Keratinocyte (primary cell): ENCODE measurements at regions not wholly inside any gene's neighbourhood (a gene's known extent, or its start where the extent isn't known, plus 50 kb on each side); places are given as distances from the start of the nearest gene placed in this dataset.

Experiments used
- DNase-seq: peaks from one replicate; pipeline ENCODE4 v3.0.0-alpha.2; 2011; ENCODE audit warnings: low read depth, missing footprints, low spot score
- FAIRE-seq: peaks from 2 replicates; lab custom pipeline; 2011; peaks lifted over from hg19 to GRCh38; lab: Jason Lieb, UNC
- H2AFZ ChIP-seq: 2 replicates; pipeline ENCODE4 v1.6.0; 2012; ENCODE audit warnings: low read length, control low read depth, inconsistent platforms; ENCODE audit not compliant: control insufficient read depth
- H3K27ac ChIP-seq: 2 replicates; pipeline ENCODE4 v1.5.1; 2011; ENCODE audit warnings: low read length; ENCODE audit not compliant: control insufficient read depth, insufficient read depth
- H3K27me3 ChIP-seq: 3 replicates; pipeline ENCODE4 v1.6.0; 2011; ENCODE audit warnings: low read length; ENCODE audit not compliant: control insufficient read depth, insufficient read depth; ENCODE audit errors: extremely low read depth
- H3K36me3 ChIP-seq, 2 experiments: 2 replicates in 1 of 2; 3 replicates in 1 of 2; pipeline ENCODE4 v1.5.1; 2011; ENCODE audit warnings: low read length in 2 of 2, mild to moderate bottlenecking in 1 of 2; ENCODE audit not compliant: control insufficient read depth in 2 of 2, insufficient read depth in 2 of 2; ENCODE audit errors: extremely low read depth in 1 of 2
- H3K4me1 ChIP-seq: 3 replicates; pipeline ENCODE4 v1.5.1; 2011; ENCODE audit warnings: low read length; ENCODE audit not compliant: control insufficient read depth, insufficient read depth; ENCODE audit errors: extremely low read depth
- H3K4me2 ChIP-seq: 3 replicates; pipeline ENCODE4 v1.6.0; 2011; ENCODE audit warnings: low read depth, low read length; ENCODE audit not compliant: control insufficient read depth, insufficient read depth; ENCODE audit errors: extremely low read depth
- H3K4me3 ChIP-seq, 3 experiments: fragments of 200-600 bp in 1 of 3; sonication (generic) in 1 of 3; 2 replicates in 2 of 3; 3 replicates in 1 of 3; pipeline ENCODE4 v1.5.1; 2011 to 2016; ENCODE audit warnings: low read length in 3 of 3, mild to moderate bottlenecking in 3 of 3, control low read depth in 2 of 3, inconsistent platforms in 1 of 3, low read depth in 1 of 3, mixed read lengths in 1 of 3, mixed run types in 1 of 3, moderate library complexity in 1 of 3; ENCODE audit not compliant: control insufficient read depth in 2 of 3, insufficient read depth in 2 of 3; ENCODE audit errors: extremely low read depth in 1 of 3
- H3K79me2 ChIP-seq: 2 replicates; pipeline ENCODE4 v1.6.0; 2012; ENCODE audit warnings: low read length; ENCODE audit not compliant: control insufficient read depth, insufficient read depth
- H3K9ac ChIP-seq: 3 replicates; pipeline ENCODE4 v1.6.0; 2011; ENCODE audit warnings: low read length; ENCODE audit not compliant: control insufficient read depth, insufficient read depth; ENCODE audit errors: extremely low read depth
- H3K9me1 ChIP-seq: 3 replicates; pipeline ENCODE4 v1.6.0; 2011; ENCODE audit warnings: low read length; ENCODE audit not compliant: control insufficient read depth, insufficient read depth; ENCODE audit errors: extremely low read depth
- H3K9me3 ChIP-seq: 2 replicates; pipeline ENCODE4 v1.5.1; 2012; ENCODE audit warnings: low read depth, low read length; ENCODE audit not compliant: control insufficient read depth
- H4K20me1 ChIP-seq: 3 replicates; pipeline ENCODE4 v1.6.0; 2011; ENCODE audit warnings: low read length; ENCODE audit not compliant: control insufficient read depth, insufficient read depth; ENCODE audit errors: extremely low read depth
- CTCF ChIP-seq, 3 experiments: IDR thresholded peaks in 1 of 3; conservative IDR thresholded peaks in 1 of 3; optimal IDR thresholded peaks in 1 of 3; 2 replicates in 2 of 3; 3 replicates in 1 of 3; pipeline versions ENCODE3 to v1.5.1; 2011; ENCODE audit warnings: low read length in 3 of 3, mild to moderate bottlenecking in 3 of 3, moderate library complexity in 2 of 3, control low read depth in 1 of 3, inconsistent platforms in 1 of 3; ENCODE audit not compliant: insufficient read depth in 2 of 3; ENCODE audit errors: extremely low read depth in 1 of 3
- EZH2 ChIP-seq: IDR thresholded peaks from one replicate; pipeline ENCODE4 v1.6.1; 2012; ENCODE audit warnings: inconsistent platforms, mild to moderate bottlenecking, low read length, moderate library complexity
- dilution Hi-C: fragments of 300-500 bp; cut with MboI; formaldehyde crosslinking; loops from one replicate; pipeline ENCODE4 v1.7.0; 2020; ENCODE audit warnings: low sequenced_read_pairs; ENCODE audit not compliant: extremely low pct_ligation_motif_present

- FAIRE-seq (no peak), DNase-seq (no peak)
- no peaks in the 10 kb centered on the region for H3K4me1 ChIP-seq
- no peak overlapping the region for H3K9ac ChIP-seq
- H3K9me3 ChIP-seq = no peaks in the 10 kb centered on the region
- H3K4me3 ChIP-seq = no peak overlapping the region
- no peaks in the 10 kb centered on the region for H3K27me3 ChIP-seq
- H3K36me3 ChIP-seq = no peaks in the 10 kb centered on the region
- H3K27ac ChIP-seq = no peak overlapping the region
- no peak overlapping the region for H2AFZ ChIP-seq
- dilution Hi-C loops = no loop called here
- H3K4me2 ChIP-seq = no peak overlapping the region
- no peaks in the 10 kb centered on the region for H3K79me2 ChIP-seq
- H3K9me1 ChIP-seq = no peaks in the 10 kb centered on the region
- no peaks in the 10 kb centered on the region for H4K20me1 ChIP-seq
- TF ChIP-seq CTCF (optimal IDR thresholded peaks at IDR 0.05 in 1 of 3, IDR thresholded peaks at IDR 0.05 in 1 of 3, conservative IDR thresholded peaks at IDR 0.05 in 1 of 3; ENCODE audit: extremely low read depth in 1 of 3, insufficient read depth in 2 of 3, low read length in 3 of 3) (no peak), EZH2 (no peak)
These were observed 287.4 kb downstream of the CDK5RAP2 start for GRCh38 chr9:120292606-120293005.

- no peak for FAIRE-seq
These were observed 288.9 kb downstream of the CDK5RAP2 start for GRCh38 chr9:120291050-120291449.

More at GRCh38 chr9:120291050-120291449, 288.9 kb downstream of the CDK5RAP2 start:
- Histone ChIP-seq H4K20me1 (no peaks in the 10 kb centered on the region), H3K4me1 (no peaks in the 10 kb centered on the region), H3K36me3 (no peaks in the 10 kb centered on the region), H3K9ac (no peak overlapping the region), H2AFZ (no peak overlapping the region), H3K9me3 (no peaks in the 10 kb centered on the region), H3K79me2 (no peaks in the 10 kb centered on the region), H3K4me2 (no peak overlapping the region), H3K27ac (no peak overlapping the region), H3K4me3 (no peak overlapping the region), H3K27me3 (no peaks in the 10 kb centered on the region), H3K9me1 (no peaks in the 10 kb centered on the region)
- DNase-seq = no peak
- dilution Hi-C loops = no loop called here
- TF ChIP-seq CTCF (optimal IDR thresholded peaks at IDR 0.05 in 1 of 3, IDR thresholded peaks at IDR 0.05 in 1 of 3, conservative IDR thresholded peaks at IDR 0.05 in 1 of 3; ENCODE audit: extremely low read depth in 1 of 3, insufficient read depth in 2 of 3, low read length in 3 of 3) (no peak), EZH2 (no peak)
